ENCODE measurements at regions not wholly inside any gene's neighbourhood (a gene's known extent, or its start where the extent isn't known, plus 50 kb on each side); places are given as distances from the start of the nearest gene placed in this dataset.

DNA sequence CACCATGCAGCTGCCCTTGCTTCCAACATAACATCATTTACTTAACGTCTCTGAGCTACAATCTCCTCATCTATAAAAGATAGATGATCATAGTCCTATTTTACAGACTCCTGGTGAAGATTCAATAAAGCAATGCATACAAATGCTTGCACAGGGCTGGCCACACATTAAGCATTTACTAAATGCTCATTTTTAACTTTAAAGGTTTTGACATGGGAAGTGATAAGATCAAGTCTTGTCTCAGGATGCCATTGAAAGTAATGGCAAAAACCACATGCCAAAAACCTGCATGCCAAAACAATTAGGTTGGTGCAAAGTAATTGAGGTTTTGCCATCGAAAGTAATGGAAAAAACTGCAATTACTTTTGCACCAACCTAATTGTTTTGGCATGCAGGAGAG, 181.2 kb upstream of the ADRA1B start:
- H3K4me1 ChIP-seq: peaks cover 0 to 32% (median 12%) of the 10 kb centered on the region in 6 donors
- H3K27ac ChIP-seq: no peak overlapping the region
- TF ChIP-seq POLR2A (IDR thresholded peaks at IDR 0.05): no peak
- TF ChIP-seq POLR2AphosphoS5 (IDR thresholded peaks at IDR 0.05): no peak
- TF ChIP-seq, protein P1, sequence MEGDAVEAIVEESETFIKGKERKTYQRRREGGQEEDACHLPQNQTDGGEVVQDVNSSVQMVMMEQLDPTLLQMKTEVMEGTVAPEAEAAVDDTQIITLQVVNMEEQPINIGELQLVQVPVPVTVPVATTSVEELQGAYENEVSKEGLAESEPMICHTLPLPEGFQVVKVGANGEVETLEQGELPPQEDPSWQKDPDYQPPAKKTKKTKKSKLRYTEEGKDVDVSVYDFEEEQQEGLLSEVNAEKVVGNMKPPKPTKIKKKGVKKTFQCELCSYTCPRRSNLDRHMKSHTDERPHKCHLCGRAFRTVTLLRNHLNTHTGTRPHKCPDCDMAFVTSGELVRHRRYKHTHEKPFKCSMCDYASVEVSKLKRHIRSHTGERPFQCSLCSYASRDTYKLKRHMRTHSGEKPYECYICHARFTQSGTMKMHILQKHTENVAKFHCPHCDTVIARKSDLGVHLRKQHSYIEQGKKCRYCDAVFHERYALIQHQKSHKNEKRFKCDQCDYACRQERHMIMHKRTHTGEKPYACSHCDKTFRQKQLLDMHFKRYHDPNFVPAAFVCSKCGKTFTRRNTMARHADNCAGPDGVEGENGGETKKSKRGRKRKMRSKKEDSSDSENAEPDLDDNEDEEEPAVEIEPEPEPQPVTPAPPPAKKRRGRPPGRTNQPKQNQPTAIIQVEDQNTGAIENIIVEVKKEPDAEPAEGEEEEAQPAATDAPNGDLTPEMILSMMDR (IDR thresholded peaks at IDR 0.05 in 8 of 11, conservative IDR thresholded peaks at IDR 0.05 in 3 of 11): no peak
- H3K36me3 ChIP-seq: no peaks in the 10 kb centered on the region
- H3K27me3 ChIP-seq (replicated peaks in 1 of 7): no peaks in the 10 kb centered on the region
- WGBS, 5 donors: 65 to 88% (median 78%) methylated on average over 2 of the region's 2 CpGs
- H3K9me3 ChIP-seq: peaks cover 0 to 4% (median 0%) of the 10 kb centered on the region in 8 donors
- no peak for DNase-seq
- intact Hi-C loops (cut with DNase I; ENCODE audit: low total_unique reads): no loop called here
- no peak overlapping the region for H3K4me3 ChIP-seq

DNA sequence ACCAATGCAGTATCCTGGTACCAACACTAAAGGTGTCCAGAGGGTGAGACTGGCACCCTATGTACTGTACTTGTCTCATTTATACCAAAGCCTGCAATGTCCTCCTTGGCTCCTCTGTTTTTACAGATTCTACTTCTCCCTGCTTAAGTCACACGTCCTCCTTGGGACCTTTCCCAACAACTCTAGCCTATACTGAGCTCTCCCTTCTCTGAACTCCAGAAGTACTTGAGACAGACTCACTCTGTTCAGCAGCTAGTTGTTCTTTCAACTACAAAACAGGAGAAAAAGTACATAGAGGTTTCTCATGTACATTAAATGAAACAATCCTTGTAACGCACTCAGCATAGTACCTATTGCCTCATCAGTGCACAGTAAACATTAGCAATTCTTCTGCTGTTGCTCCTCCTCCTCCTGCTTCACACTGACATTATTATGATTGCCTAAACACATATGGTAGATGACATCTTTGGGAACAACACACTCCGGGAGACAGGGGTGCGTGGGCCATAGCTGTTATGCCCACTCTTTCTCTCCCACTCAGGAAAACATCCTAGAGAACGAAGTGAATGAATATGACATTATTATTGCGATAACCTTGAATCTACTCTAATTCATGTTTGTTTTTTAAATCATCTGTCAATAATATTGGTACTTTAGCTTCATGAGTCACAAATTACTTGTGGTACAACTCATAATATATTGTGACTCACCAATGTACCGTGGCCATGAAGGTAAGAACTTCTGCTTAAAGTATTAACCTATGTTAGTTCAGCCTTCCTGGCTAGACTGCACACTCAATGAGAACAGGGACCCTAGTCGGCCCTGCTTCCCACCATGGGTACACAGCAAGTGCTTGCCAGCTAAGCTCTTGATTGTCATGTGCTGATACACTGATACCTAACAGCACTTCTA, 180.3 kb upstream of the ADRA1B start:
- no peak overlapping the region for H3K27ac ChIP-seq
- H3K27me3 ChIP-seq (replicated peaks in 1 of 7): no peaks in the 10 kb centered on the region
- peaks cover 0 to 7% (median 0%) of the 10 kb centered on the region in 8 donors for H3K9me3 ChIP-seq
- TF ChIP-seq POLR2A (IDR thresholded peaks at IDR 0.05): no peak
- TF ChIP-seq, protein P1 (IDR thresholded peaks at IDR 0.05 in 8 of 11, conservative IDR thresholded peaks at IDR 0.05 in 3 of 11): no peak
- TF ChIP-seq POLR2AphosphoS5 (IDR thresholded peaks at IDR 0.05): no peak
- H3K36me3 ChIP-seq: no peaks in the 10 kb centered on the region
- WGBS, 5 donors: 81 to 93% (median 88%) methylated on average over 8 of the region's 8 CpGs
- H3K4me1 ChIP-seq: peaks cover 0 to 32% (median 12%) of the 10 kb centered on the region in 6 donors
- H3K4me3 ChIP-seq: no peak overlapping the region
- no peak for DNase-seq
- intact Hi-C loops (cut with DNase I; ENCODE audit: low total_unique reads): no loop called here

DNA sequence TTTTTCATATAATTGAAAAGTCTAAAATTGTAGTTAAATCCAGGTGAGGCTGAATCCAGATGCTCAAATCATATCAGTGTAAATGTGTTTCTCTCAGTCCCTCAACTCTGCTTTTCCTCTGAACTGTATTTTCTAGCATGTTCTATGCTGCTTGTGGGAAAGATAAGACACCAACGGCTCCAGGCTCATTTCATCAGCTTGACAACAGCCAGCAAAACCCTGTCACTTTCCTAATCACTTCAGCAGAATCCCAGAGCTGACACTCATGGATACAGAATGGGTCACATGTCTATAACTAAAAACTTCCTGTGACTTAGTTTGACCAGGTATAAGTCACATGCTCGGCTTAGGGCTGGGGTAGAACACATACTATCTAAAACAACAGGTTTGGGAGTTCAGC, 179.4 kb upstream of the ADRA1B start:
- H3K36me3 ChIP-seq: no peaks in the 10 kb centered on the region
- TF ChIP-seq, protein P1 (IDR thresholded peaks at IDR 0.05 in 8 of 11, conservative IDR thresholded peaks at IDR 0.05 in 3 of 11): no peak
- no peak for TF ChIP-seq POLR2A (IDR thresholded peaks at IDR 0.05)
- no peak for TF ChIP-seq POLR2AphosphoS5 (IDR thresholded peaks at IDR 0.05)
- intact Hi-C loops (cut with DNase I; ENCODE audit: low total_unique reads): no loop called here
- WGBS, 5 donors: 59 to 84% (median 71%) methylated on average over 2 of the region's 2 CpGs
- H3K27me3 ChIP-seq (replicated peaks in 1 of 7): no peaks in the 10 kb centered on the region
- peaks cover 0 to 28% (median 11%) of the 10 kb centered on the region in 6 donors for H3K4me1 ChIP-seq
- no peak for DNase-seq
- H3K9me3 ChIP-seq: peaks cover 0 to 7% (median 0%) of the 10 kb centered on the region in 8 donors
- no peak overlapping the region for H3K4me3 ChIP-seq
- H3K27ac ChIP-seq: no peak overlapping the region

DNA sequence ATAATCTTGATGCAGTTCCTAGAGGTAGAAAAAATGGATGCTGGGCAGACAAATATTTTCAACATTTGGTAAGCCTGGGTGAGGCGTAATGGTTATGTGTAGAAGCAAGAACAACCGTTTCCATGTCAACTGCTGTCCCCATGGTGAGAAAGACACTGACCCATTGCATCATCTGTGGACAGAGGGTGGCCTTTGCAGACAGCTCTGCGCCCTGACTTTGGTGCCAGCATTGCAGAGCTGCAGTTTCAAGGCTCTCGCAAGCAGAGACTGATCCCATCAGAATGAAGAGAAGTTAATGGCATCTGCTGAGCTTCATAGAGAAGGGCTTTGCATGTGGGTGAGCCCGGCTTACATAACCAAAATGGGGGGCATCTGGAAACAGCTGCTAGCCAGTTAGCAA, 179.0 kb upstream of the ADRA1B start:
- Histone ChIP-seq H3K36me3 (no peaks in the 10 kb centered on the region), H3K9me3 (peaks cover 0 to 7% (median 0%) of the 10 kb centered on the region in 8 donors), H3K27ac (no peak overlapping the region), H3K4me3 (no peak overlapping the region), H3K4me1 (peaks cover 0 to 25% (median 9%) of the 10 kb centered on the region in 6 donors), H3K27me3 (replicated peaks in 1 of 7) (no peaks in the 10 kb centered on the region)
- intact Hi-C loops (cut with DNase I; ENCODE audit: low total_unique reads): no loop called here
- 88 to 93% (median 90%) methylated on average over 5 of the region's 5 CpGs for WGBS, 5 donors
- TF ChIP-seq POLR2A (IDR thresholded peaks at IDR 0.05): no peak
- no peak for TF ChIP-seq POLR2AphosphoS5 (IDR thresholded peaks at IDR 0.05)
- TF ChIP-seq, protein P1 (IDR thresholded peaks at IDR 0.05 in 8 of 11, conservative IDR thresholded peaks at IDR 0.05 in 3 of 11): no peak
- DNase-seq: no peak
